HG02885 (cell line): ENCODE measurements at regions not wholly inside any gene's neighbourhood (a gene's known extent, or its start where the extent isn't known, plus 50 kb on each side); places are given as distances from the start of the nearest gene placed in this dataset.

Source experiments
- ATAC-seq: cut with Tn5 transposase; IDR thresholded peaks from one replicate; pipeline ENCODE4 v1.9.1; 2021; ENCODE audit warnings: mild to moderate bottlenecking; ENCODE audit not compliant: unreplicated experiment, poor library complexity

- ATAC-seq, result no peak
Observed at GRCh38 chr18:79625924-79626561, 53.6 kb upstream of the CTDP1 start.

- no peak for ATAC-seq
Observed at GRCh38 chr18:79626905-79627749, 52.5 kb upstream of the CTDP1 start.

GRCh38 chr18:79627750-79628294 lies 51.8 kb upstream of the CTDP1 start:
- no peak for ATAC-seq

- ATAC-seq, result no peak
Observed at GRCh38 chr18:79628416-79629248, 51.0 kb upstream of the CTDP1 start.

GRCh38 chr18:79629249-79629558 lies 50.4 kb upstream of the CTDP1 start:
- no peak for ATAC-seq

GRCh38 chr18:79629606-79630005 lies 50.0 kb upstream of the CTDP1 start:
- no peak for ATAC-seq
